Natural killer cell (primary cell): ENCODE measurements at regions not wholly inside any gene's neighbourhood (a gene's known extent, or its start where the extent isn't known, plus 50 kb on each side); places are given as distances from the start of the nearest gene placed in this dataset.
A peak's percentile ranks its signal among the peaks of the same experiment; 100 is the strongest.

ENCODE experiments used
- ATAC-seq, 3 donors: fragments of 150-1000 bp in 2 of 3; fragments of 200-7000 bp in 1 of 3; cut with Tn5 transposase; 1 replicate in 1 of 3; 2 replicates in 2 of 3; pipeline ENCODE4 v1.10.0; 2021; ENCODE audit warnings: mild to moderate bottlenecking in 2 of 3, moderate library complexity in 2 of 3
- DNase-seq, 2 donors: peaks; one replicate each; pipeline versions ENCODE4 v3.0.0 to v3.0.0-alpha.2; 2013 to 2021; ENCODE audit warnings: mixed read lengths in 1 of 2
- H3K27ac ChIP-seq: one replicate; pipeline ENCODE4 v1.5.1; 2013; ENCODE audit warnings: mild to moderate bottlenecking, low read length
- H3K27me3 ChIP-seq: one replicate; pipeline ENCODE4 v1.6.1; 2013; ENCODE audit warnings: low read length; ENCODE audit not compliant: control insufficient read depth, insufficient read depth
- H3K36me3 ChIP-seq: one replicate; pipeline ENCODE4 v1.6.1; 2013; ENCODE audit warnings: low read length; ENCODE audit not compliant: control insufficient read depth, insufficient read depth
- H3K4me1 ChIP-seq: one replicate; pipeline ENCODE4 v1.6.1; 2013; ENCODE audit warnings: low read length; ENCODE audit not compliant: control insufficient read depth, insufficient read depth
- H3K4me3 ChIP-seq: one replicate; pipeline ENCODE4 v1.5.1; 2013; ENCODE audit warnings: low read length
- H3K9me3 ChIP-seq: one replicate; pipeline ENCODE4 v1.6.1; 2013; ENCODE audit warnings: low read length; ENCODE audit not compliant: control insufficient read depth, insufficient read depth
- H3K27ac Mint-ChIP-seq, 2 donors: one replicate each; pipeline ENCODE4 v1.8.0; 2022; ENCODE audit warnings: mild to moderate bottlenecking in 2 of 2, mixed read lengths in 2 of 2, moderate library complexity in 1 of 2
- H3K27me3 Mint-ChIP-seq, 2 donors: one replicate each; pipeline ENCODE4 v1.8.0; 2022; ENCODE audit warnings: low read depth in 2 of 2, mixed read lengths in 2 of 2
- H3K36me3 Mint-ChIP-seq: one replicate; pipeline ENCODE4 v1.8.0; 2022; ENCODE audit warnings: mixed read lengths
- H3K4me1 Mint-ChIP-seq, 2 donors: one replicate each; pipeline ENCODE4 v1.8.0; 2022; ENCODE audit warnings: mixed read lengths in 2 of 2
- H3K4me3 Mint-ChIP-seq: one replicate; pipeline ENCODE4 v1.8.0; 2022; ENCODE audit warnings: mild to moderate bottlenecking, moderate library complexity, mixed read lengths
- H3K9me3 Mint-ChIP-seq, 2 donors: one replicate each; pipeline ENCODE4 v1.8.0; 2022; ENCODE audit warnings: mixed read lengths in 2 of 2
- WGBS: methylation state at CpG from one replicate; pipeline ENCODE4 v1.1.7; 2013; ENCODE audit warnings: missing lambda C conversion rate; ENCODE audit not compliant: insufficient coverage; 5-methylcytosine and 5-hydroxymethylcytosine counted together
- intact Hi-C: fragments of 100-400 bp; cut with micrococcal nuclease; formaldehyde crosslinking; loops from one replicate; pipeline ENCODE4 v1.14.2; 2022
- TF ChIP-seq, protein P1 (sequence below): fragments of 200-600 bp; IDR thresholded peaks from one replicate; pipeline ENCODE4 v1.8.0; 2022; ENCODE audit warnings: antibody characterized with exemption

DNA sequence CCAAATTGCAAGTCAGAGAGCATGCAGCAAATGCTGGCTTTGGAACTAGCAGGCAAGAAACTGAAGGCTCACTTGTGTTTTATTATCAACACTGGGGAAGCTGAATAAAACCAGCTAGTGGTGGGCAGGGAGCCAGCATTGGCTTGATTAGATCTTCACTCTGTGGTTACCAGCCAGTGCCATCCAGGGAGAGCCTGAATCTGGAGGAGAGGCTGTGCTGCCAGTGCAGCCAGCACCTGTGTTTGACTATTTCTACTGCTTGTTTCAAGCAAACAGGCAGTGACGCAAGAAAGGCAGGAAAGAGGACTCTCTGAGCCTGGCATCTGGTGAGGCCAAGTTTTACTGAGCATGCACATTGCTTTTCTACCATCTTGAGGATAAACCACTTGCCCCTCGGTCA, 247.0 kb downstream of the PHLDA1 start:
- Mint-ChIP-seq H3K9me3 (no peaks in the 10 kb centered on the region), H3K36me3 (no peaks in the 10 kb centered on the region), H3K4me3 (no peak overlapping the region), H3K4me1 (no peaks in the 10 kb centered on the region), H3K27ac (no peak overlapping the region), H3K27me3 (peaks cover 5 to 9% of the 10 kb centered on the region in 2 donors)
- ATAC-seq (no peak), DNase-seq (peak in 1 of 2 donors; percentile 6)
- Histone ChIP-seq H3K27me3 (no peaks in the 10 kb centered on the region), H3K9me3 (no peaks in the 10 kb centered on the region), H3K27ac (no peak overlapping the region), H3K4me1 (no peaks in the 10 kb centered on the region), H3K36me3 (no peaks in the 10 kb centered on the region), H3K4me3 (no peak overlapping the region)
- TF ChIP-seq, protein P1, sequence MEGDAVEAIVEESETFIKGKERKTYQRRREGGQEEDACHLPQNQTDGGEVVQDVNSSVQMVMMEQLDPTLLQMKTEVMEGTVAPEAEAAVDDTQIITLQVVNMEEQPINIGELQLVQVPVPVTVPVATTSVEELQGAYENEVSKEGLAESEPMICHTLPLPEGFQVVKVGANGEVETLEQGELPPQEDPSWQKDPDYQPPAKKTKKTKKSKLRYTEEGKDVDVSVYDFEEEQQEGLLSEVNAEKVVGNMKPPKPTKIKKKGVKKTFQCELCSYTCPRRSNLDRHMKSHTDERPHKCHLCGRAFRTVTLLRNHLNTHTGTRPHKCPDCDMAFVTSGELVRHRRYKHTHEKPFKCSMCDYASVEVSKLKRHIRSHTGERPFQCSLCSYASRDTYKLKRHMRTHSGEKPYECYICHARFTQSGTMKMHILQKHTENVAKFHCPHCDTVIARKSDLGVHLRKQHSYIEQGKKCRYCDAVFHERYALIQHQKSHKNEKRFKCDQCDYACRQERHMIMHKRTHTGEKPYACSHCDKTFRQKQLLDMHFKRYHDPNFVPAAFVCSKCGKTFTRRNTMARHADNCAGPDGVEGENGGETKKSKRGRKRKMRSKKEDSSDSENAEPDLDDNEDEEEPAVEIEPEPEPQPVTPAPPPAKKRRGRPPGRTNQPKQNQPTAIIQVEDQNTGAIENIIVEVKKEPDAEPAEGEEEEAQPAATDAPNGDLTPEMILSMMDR, result no peak
- intact Hi-C loops, result no loop called here
- 75% methylated on average over 2 of the region's 2 CpGs for WGBS

DNA sequence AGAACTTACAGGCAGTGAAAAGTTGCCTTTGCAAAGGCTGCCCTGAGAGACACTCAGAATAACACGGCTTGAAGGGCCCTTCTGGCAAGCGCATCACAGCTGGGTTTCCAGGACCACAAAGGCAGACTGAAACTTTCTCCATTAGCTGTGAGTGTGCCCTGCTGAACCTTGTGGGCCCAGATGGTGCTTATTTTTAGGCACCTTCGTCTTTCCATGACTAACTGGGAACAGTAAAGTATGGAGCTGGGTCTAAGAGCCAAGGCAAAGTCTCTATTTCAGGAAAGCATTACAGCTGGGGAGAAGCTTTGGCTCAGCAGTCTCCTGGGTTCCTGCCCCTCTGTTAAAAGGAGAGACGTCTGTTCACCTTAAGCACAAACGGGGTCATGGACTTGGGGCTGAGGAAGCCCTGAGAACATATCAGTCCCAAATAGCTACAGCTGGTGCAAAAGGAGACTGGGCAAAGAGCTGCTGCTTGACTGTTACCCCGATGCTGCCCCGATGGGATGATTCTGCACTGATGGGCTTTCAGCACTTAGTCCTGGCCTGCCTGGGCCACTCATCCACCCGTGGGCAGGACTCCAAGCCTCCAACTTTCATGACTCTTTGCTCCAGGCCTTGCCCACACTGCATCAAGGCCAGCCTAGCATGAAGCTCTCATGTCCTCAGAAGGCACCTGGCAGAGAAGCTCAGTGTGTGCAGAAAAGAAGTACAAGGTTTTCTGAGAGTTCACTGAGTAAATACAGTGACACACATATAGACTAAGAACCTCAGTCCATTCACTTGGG, 248.3 kb downstream of the PHLDA1 start:
- H3K27ac ChIP-seq, result no peak overlapping the region
- H3K9me3 Mint-ChIP-seq, result no peaks in the 10 kb centered on the region
- ATAC-seq, result no peak
- no peaks in the 10 kb centered on the region for H3K4me1 Mint-ChIP-seq
- no peaks in the 10 kb centered on the region for H3K27me3 ChIP-seq
- DNase-seq, result no peak
- H3K36me3 Mint-ChIP-seq, result no peaks in the 10 kb centered on the region
- no peaks in the 10 kb centered on the region for H3K4me1 ChIP-seq
- no peaks in the 10 kb centered on the region for H3K36me3 ChIP-seq
- no peak overlapping the region for H3K4me3 ChIP-seq
- TF ChIP-seq, protein P1, result no peak
- peaks cover 6 to 9% of the 10 kb centered on the region in 2 donors for H3K27me3 Mint-ChIP-seq
- intact Hi-C loops, result no loop called here
- no peak overlapping the region for H3K27ac Mint-ChIP-seq
- 73% methylated on average over 8 of the region's 8 CpGs for WGBS
- no peaks in the 10 kb centered on the region for H3K9me3 ChIP-seq
- no peak overlapping the region for H3K4me3 Mint-ChIP-seq

DNA sequence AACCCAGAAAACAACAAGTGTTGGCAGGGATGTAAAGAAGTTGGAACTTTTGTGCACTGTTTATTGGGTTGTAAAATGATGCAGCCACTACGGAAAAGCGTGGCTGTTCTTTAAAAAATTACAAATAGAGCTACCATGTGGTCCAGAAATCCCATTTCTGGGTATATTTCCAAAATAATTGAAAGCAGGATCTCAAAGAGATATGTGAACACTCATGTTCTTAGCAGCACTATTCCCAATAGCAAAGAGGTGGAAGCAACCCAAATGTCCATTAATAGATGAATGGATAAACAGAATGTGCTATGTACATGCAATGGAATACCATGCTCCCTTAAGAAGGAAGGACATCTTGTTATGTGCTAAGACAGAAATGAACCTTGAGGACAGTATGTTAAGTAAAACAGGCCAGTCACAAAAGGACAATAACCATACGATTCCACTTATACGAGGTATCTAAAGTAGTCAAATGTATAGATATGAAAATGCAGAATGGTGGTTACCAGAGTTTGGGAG, 249.5 kb downstream of the PHLDA1 start:
- peaks cover 8 to 9% of the 10 kb centered on the region in 2 donors for H3K27me3 Mint-ChIP-seq
- DNase-seq (no peak), ATAC-seq (no peak)
- WGBS, result 71% methylated on average over 4 of the region's 4 CpGs
- H3K9me3 Mint-ChIP-seq, result no peaks in the 10 kb centered on the region
- no peaks in the 10 kb centered on the region for H3K36me3 Mint-ChIP-seq
- Histone ChIP-seq H3K4me3 (no peak overlapping the region), H3K27me3 (no peaks in the 10 kb centered on the region), H3K36me3 (no peaks in the 10 kb centered on the region), H3K9me3 (no peaks in the 10 kb centered on the region), H3K4me1 (no peaks in the 10 kb centered on the region), H3K27ac (no peak overlapping the region)
- no peak overlapping the region for H3K4me3 Mint-ChIP-seq
- H3K27ac Mint-ChIP-seq, result no peak overlapping the region
- TF ChIP-seq, protein P1, result no peak
- no peaks in the 10 kb centered on the region for H3K4me1 Mint-ChIP-seq
- intact Hi-C loops, result no loop called here
